MM.1S (cell line): ENCODE measurements at regions not wholly inside any gene's neighbourhood (a gene's known extent, or its start where the extent isn't known, plus 50 kb on each side); places are given as distances from the start of the nearest gene placed in this dataset.

Experiments used
- EZH2 ChIP-seq: fragments of 300-600 bp; sonication (generic); optimal IDR thresholded peaks from 2 replicates; pipeline ENCODE3; 2017; ENCODE audit warnings: low read depth, mild to moderate bottlenecking, antibody characterized with exemption, low read length, mixed read lengths
- EZH2phosphoT487 ChIP-seq: fragments of 300-600 bp; sonication (generic); IDR thresholded peaks from 2 replicates; pipeline ENCODE4 v1.6.1; 2018; ENCODE audit warnings: antibody characterized with exemption, low read length
- TF ChIP-seq, protein P1 (sequence below): fragments of 300-600 bp; sonication (generic); IDR thresholded peaks from 2 replicates; pipeline ENCODE4 v1.5.1; 2016; ENCODE audit warnings: antibody characterized with exemption, low read length, mixed read lengths

DNA sequence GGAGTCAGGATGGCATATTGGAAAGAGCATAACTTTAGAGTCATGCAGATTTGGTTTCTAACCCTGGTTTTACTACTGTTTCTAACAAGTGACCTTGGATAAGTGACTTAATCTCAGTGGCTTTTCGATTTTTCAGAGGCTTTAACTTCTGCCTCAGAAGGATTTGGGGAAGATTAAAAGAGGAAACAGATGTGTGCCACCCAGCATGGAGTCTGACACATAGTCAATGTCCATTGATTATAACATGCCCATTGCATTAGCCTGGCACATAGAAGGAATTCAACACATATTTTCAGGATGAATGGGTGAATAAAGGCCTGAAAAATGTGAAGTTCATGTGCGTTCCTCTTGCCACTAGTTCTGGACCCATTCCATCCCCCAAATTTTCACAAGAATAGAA lies 438.2 kb downstream of the EPHA4 start:
- TF ChIP-seq, protein P1, sequence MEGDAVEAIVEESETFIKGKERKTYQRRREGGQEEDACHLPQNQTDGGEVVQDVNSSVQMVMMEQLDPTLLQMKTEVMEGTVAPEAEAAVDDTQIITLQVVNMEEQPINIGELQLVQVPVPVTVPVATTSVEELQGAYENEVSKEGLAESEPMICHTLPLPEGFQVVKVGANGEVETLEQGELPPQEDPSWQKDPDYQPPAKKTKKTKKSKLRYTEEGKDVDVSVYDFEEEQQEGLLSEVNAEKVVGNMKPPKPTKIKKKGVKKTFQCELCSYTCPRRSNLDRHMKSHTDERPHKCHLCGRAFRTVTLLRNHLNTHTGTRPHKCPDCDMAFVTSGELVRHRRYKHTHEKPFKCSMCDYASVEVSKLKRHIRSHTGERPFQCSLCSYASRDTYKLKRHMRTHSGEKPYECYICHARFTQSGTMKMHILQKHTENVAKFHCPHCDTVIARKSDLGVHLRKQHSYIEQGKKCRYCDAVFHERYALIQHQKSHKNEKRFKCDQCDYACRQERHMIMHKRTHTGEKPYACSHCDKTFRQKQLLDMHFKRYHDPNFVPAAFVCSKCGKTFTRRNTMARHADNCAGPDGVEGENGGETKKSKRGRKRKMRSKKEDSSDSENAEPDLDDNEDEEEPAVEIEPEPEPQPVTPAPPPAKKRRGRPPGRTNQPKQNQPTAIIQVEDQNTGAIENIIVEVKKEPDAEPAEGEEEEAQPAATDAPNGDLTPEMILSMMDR, result no peak
- TF ChIP-seq EZH2phosphoT487, result no peak
- TF ChIP-seq EZH2, result no peak
